H9 (cell line): ENCODE measurements at regions not wholly inside any gene's neighbourhood (a gene's known extent, or its start where the extent isn't known, plus 50 kb on each side); places are given as distances from the start of the nearest gene placed in this dataset.

Experiments
- DNase-seq: peaks from one replicate; pipeline ENCODE4 v3.0.0-alpha.2; 2017
- H2AFZ ChIP-seq: one replicate; pipeline ENCODE4 v1.6.1; 2013; ENCODE audit warnings: mild to moderate bottlenecking, low read length, control low read depth, moderate library complexity
- H2AK5ac ChIP-seq: 2 replicates; pipeline ENCODE4 v1.6.1; 2013; ENCODE audit warnings: low read length, control low read depth, mixed read lengths; ENCODE audit not compliant: insufficient read length
- H2BK120ac ChIP-seq: one replicate; pipeline ENCODE4 v1.6.1; 2013; ENCODE audit warnings: low read depth, mild to moderate bottlenecking, low read length, control low read depth, inconsistent platforms; ENCODE audit not compliant: poor library complexity, severe bottlenecking
- H2BK12ac ChIP-seq: 2 replicates; pipeline ENCODE4 v1.6.1; 2013; ENCODE audit warnings: low read length, control low read depth, mixed read lengths, low read depth; ENCODE audit not compliant: insufficient read length
- H2BK15ac ChIP-seq: 2 replicates; pipeline ENCODE4 v1.6.1; 2013; ENCODE audit warnings: low read depth, low read length, control low read depth
- H2BK20ac ChIP-seq: one replicate; pipeline ENCODE4 v1.6.1; 2013; ENCODE audit warnings: low read depth, mild to moderate bottlenecking, low read length, control low read depth, inconsistent platforms; ENCODE audit not compliant: poor library complexity, severe bottlenecking
- H2BK5ac ChIP-seq: 2 replicates; pipeline ENCODE4 v1.6.1; 2013; ENCODE audit warnings: low read length, control low read depth, mixed read lengths; ENCODE audit not compliant: insufficient read length
- H3K14ac ChIP-seq: 2 replicates; pipeline ENCODE4 v1.6.1; 2013; ENCODE audit warnings: low read length, control low read depth; ENCODE audit not compliant: insufficient read depth
- H3K18ac ChIP-seq: 2 replicates; pipeline ENCODE4 v1.6.1; 2013; ENCODE audit warnings: low read depth, mild to moderate bottlenecking, mixed read lengths, low read length, control low read depth; ENCODE audit not compliant: insufficient read length
- H3K23ac ChIP-seq: 2 replicates; pipeline ENCODE4 v1.6.1; 2013; ENCODE audit warnings: low read length, control low read depth, mixed read lengths, low read depth; ENCODE audit not compliant: insufficient read length
- H3K23me2 ChIP-seq: 2 replicates; pipeline ENCODE4 v1.6.1; 2013; ENCODE audit warnings: low read depth, mild to moderate bottlenecking, mixed read lengths, low read length, control low read depth; ENCODE audit not compliant: insufficient read length, poor library complexity, severe bottlenecking
- H3K27ac ChIP-seq: 2 replicates; pipeline ENCODE4 v1.5.1; 2013; ENCODE audit warnings: low read length, control low read depth, mixed read lengths, low read depth; ENCODE audit not compliant: insufficient read length
- H3K27me3 ChIP-seq: 2 replicates; pipeline ENCODE4 v1.6.1; 2013; ENCODE audit warnings: low read length, control low read depth, inconsistent platforms; ENCODE audit not compliant: insufficient read depth
- H3K4ac ChIP-seq: 2 replicates; pipeline ENCODE4 v1.6.1; 2013; ENCODE audit warnings: low read depth, mild to moderate bottlenecking, control low read depth, inconsistent platforms, low read length, moderate library complexity
- H3K4me1 ChIP-seq: 2 replicates; pipeline ENCODE4 v1.6.1; 2013; ENCODE audit warnings: low read length, control low read depth, inconsistent platforms; ENCODE audit not compliant: insufficient read depth
- H3K4me2 ChIP-seq: 2 replicates; pipeline ENCODE4 v1.6.1; 2013; ENCODE audit warnings: low read length, control low read depth, mixed read lengths; ENCODE audit not compliant: insufficient read length, insufficient read depth
- H3K56ac ChIP-seq: 2 replicates; pipeline ENCODE4 v1.6.1; 2013; ENCODE audit warnings: low read depth, mild to moderate bottlenecking, mixed read lengths, low read length, control low read depth; ENCODE audit not compliant: insufficient read length
- H3K79me1 ChIP-seq: 2 replicates; pipeline ENCODE4 v1.6.1; 2013; ENCODE audit warnings: low read depth, mild to moderate bottlenecking, moderate library complexity, low read length, control low read depth, inconsistent platforms; ENCODE audit not compliant: insufficient read depth, poor library complexity, severe bottlenecking
- H3K79me2 ChIP-seq: 2 replicates; pipeline ENCODE4 v1.6.1; 2013; ENCODE audit warnings: low read length, control low read depth, inconsistent platforms; ENCODE audit not compliant: insufficient read depth
- H3K9ac ChIP-seq: 2 replicates; pipeline ENCODE4 v1.6.1; 2013; ENCODE audit warnings: low read length, control low read depth, mixed read lengths; ENCODE audit not compliant: insufficient read length; ENCODE audit errors: extremely low read depth
- H3K9me3 ChIP-seq: one replicate; pipeline ENCODE4 v1.6.1; 2013; ENCODE audit warnings: low read depth, low read length, inconsistent platforms; ENCODE audit not compliant: control insufficient read depth
- H3T11ph ChIP-seq: one replicate; pipeline ENCODE4 v1.6.1; 2013; ENCODE audit warnings: mild to moderate bottlenecking, low read length, control low read depth, inconsistent platforms
- H4K20me1 ChIP-seq: one replicate; pipeline ENCODE4 v1.6.1; 2013; ENCODE audit not compliant: control insufficient read depth, insufficient read length, insufficient read depth
- H4K5ac ChIP-seq: 2 replicates; pipeline ENCODE4 v1.6.1; 2013; ENCODE audit warnings: low read depth, mild to moderate bottlenecking, mixed read lengths, low read length, control low read depth; ENCODE audit not compliant: insufficient read length
- H4K8ac ChIP-seq: replicated peaks from 2 replicates; pipeline ENCODE4 v1.6.1; 2013; ENCODE audit warnings: low read length, control low read depth, mixed read lengths, low read depth; ENCODE audit not compliant: insufficient read length
- H4K91ac ChIP-seq: 2 replicates; pipeline ENCODE4 v1.6.1; 2013; ENCODE audit warnings: low read depth, mild to moderate bottlenecking, moderate library complexity, mixed read lengths, low read length, control low read depth; ENCODE audit not compliant: insufficient read length
- H3K27ac Mint-ChIP-seq, 3 experiments: 2 replicates in 2 of 3; 3 replicates in 1 of 3; pipeline ENCODE4 v1.8.0; 2020 to 2021; ENCODE audit warnings: mixed read lengths in 3 of 3, mild to moderate bottlenecking in 1 of 3, moderate library complexity in 1 of 3
- H3K27me3 Mint-ChIP-seq: 2 replicates; pipeline ENCODE4 v1.8.0; 2021; ENCODE audit warnings: low read depth, mild to moderate bottlenecking, moderate library complexity, mixed read lengths
- H3K36me3 Mint-ChIP-seq, 3 experiments: 2 replicates in 2 of 3; 3 replicates in 1 of 3; pipeline ENCODE4 v1.8.0; 2020 to 2021; ENCODE audit warnings: low read depth in 3 of 3, mixed read lengths in 3 of 3; ENCODE audit not compliant: insufficient read depth in 1 of 3
- H3K4me1 Mint-ChIP-seq, 2 experiments: 2 replicates each; pipeline ENCODE4 v1.8.0; 2020; ENCODE audit warnings: mixed read lengths in 2 of 2
- H3K4me3 Mint-ChIP-seq, 2 experiments: 2 replicates in 1 of 2; 3 replicates in 1 of 2; pipeline ENCODE4 v1.8.0; 2020 to 2021; ENCODE audit warnings: mild to moderate bottlenecking in 2 of 2, mixed read lengths in 2 of 2, moderate library complexity in 1 of 2
- H3K9me3 Mint-ChIP-seq, 2 experiments: 2 replicates in 1 of 2; 3 replicates in 1 of 2; pipeline ENCODE4 v1.8.0; 2020; ENCODE audit warnings: mild to moderate bottlenecking in 2 of 2, mixed read lengths in 2 of 2, moderate library complexity in 1 of 2
- WGBS: extraction: QIAGEN DNeasy Blood & Tissue Kit; methylation state at CpG from one replicate; pipeline ENCODE4 v1.1.7; 2013; ENCODE audit warnings: missing lambda C conversion rate, low lambda C conversion rate, mixed read lengths; ENCODE audit not compliant: insufficient read length; ENCODE audit errors: extremely low coverage; 5-methylcytosine and 5-hydroxymethylcytosine counted together
- TF ChIP-seq, protein P1 (sequence below): fragments of 200-600 bp; sonication (generic); conservative IDR thresholded peaks from 3 replicates; pipeline ENCODE4 v1.8.0; 2021; ENCODE audit warnings: antibody characterized with exemption, mild to moderate bottlenecking

DNA sequence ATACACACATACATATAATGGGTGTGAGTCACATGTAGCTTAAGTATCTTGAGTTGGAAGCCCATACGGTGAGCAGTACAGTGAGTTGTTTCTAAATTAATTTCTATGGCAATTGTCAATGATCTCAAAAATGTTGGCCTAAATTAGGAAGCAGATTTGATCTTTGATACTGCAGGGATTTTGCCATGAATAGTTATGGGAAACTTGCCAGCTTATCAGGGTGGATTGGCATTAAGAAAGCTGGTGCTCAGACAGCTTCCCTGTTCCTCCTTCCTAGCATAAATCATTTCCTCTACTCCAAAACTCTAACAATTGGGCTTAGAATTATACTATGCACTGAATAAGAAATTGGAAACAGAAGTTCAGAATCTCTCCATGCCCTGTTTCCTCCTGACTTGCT, 150.9 kb upstream of the FRMD6 start:
- Histone ChIP-seq H2AK5ac (no peak overlapping the region), H3K23ac (no peak overlapping the region), H3K4me2 (no peak overlapping the region), H3K4me1 (no peaks in the 10 kb centered on the region), H4K5ac (no peak overlapping the region), H2BK12ac (no peak overlapping the region), H2BK15ac (no peak overlapping the region), H3K18ac (no peak overlapping the region), H4K8ac (no peak overlapping the region), H3K79me2 (no peaks in the 10 kb centered on the region), H3T11ph (no peak overlapping the region), H3K14ac (no peak overlapping the region), H3K9ac (no peak overlapping the region), H2BK120ac (no peak overlapping the region), H3K56ac (no peak overlapping the region), H2BK20ac (no peak overlapping the region), H3K9me3 (no peaks in the 10 kb centered on the region), H2BK5ac (no peak overlapping the region), H3K4ac (no peak overlapping the region), H3K27me3 (no peaks in the 10 kb centered on the region), H4K20me1 (no peaks in the 10 kb centered on the region), H3K79me1 (no peaks in the 10 kb centered on the region), H3K23me2 (no peaks in the 10 kb centered on the region), H3K27ac (no peak overlapping the region), H2AFZ (no peak overlapping the region), H4K91ac (no peak overlapping the region)
- WGBS = no CpG with 5 or more reads among the region's 1 CpG
- no peak for DNase-seq
- Mint-ChIP-seq H3K4me3 (no peak overlapping the region), H3K4me1 (no peaks in the 10 kb centered on the region), H3K27ac (no peak overlapping the region), H3K36me3 (peaks cover 0 to 22% (median 0%) of the 10 kb centered on the region in 3 experiments; a peak in 5 of 7 replicates), H3K9me3 (peaks cover 18 to 26% of the 10 kb centered on the region in 2 experiments), H3K27me3 (no peaks in the 10 kb centered on the region; the same call in 1 of the 2 replicates)
- TF ChIP-seq, protein P1, sequence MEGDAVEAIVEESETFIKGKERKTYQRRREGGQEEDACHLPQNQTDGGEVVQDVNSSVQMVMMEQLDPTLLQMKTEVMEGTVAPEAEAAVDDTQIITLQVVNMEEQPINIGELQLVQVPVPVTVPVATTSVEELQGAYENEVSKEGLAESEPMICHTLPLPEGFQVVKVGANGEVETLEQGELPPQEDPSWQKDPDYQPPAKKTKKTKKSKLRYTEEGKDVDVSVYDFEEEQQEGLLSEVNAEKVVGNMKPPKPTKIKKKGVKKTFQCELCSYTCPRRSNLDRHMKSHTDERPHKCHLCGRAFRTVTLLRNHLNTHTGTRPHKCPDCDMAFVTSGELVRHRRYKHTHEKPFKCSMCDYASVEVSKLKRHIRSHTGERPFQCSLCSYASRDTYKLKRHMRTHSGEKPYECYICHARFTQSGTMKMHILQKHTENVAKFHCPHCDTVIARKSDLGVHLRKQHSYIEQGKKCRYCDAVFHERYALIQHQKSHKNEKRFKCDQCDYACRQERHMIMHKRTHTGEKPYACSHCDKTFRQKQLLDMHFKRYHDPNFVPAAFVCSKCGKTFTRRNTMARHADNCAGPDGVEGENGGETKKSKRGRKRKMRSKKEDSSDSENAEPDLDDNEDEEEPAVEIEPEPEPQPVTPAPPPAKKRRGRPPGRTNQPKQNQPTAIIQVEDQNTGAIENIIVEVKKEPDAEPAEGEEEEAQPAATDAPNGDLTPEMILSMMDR = no peak
